ENCODE measurements at regions not wholly inside any gene's neighbourhood (a gene's known extent, or its start where the extent isn't known, plus 50 kb on each side); places are given as distances from the start of the nearest gene placed in this dataset.

GRCh38 chr17:5817475-5818395 lies 233.4 kb upstream of the NLRP1 start:
- DNase-seq (ENCODE audit: low spot score) (no peak), FAIRE-seq (no peak)

- DNase-seq (ENCODE audit: low spot score) (no peak), FAIRE-seq (no peak)
Measured at GRCh38 chr17:5819396-5819795, 235.1 kb upstream of the NLRP1 start.

GRCh38 chr17:5819921-5820685 lies 235.8 kb upstream of the NLRP1 start:
- DNase-seq (ENCODE audit: low spot score) (no peak), FAIRE-seq (no peak)

- DNase-seq (ENCODE audit: low spot score) (peak; percentile 85), FAIRE-seq (peak; percentile 88)
Measured at GRCh38 chr17:5820721-5821456, 236.6 kb upstream of the NLRP1 start.

GRCh38 chr17:5821803-5822202 lies 237.5 kb upstream of the NLRP1 start:
- DNase-seq (ENCODE audit: low spot score) (no peak), FAIRE-seq (no peak)

GRCh38 chr17:5822281-5823060 lies 238.2 kb upstream of the NLRP1 start:
- DNase-seq (ENCODE audit: low spot score) = no peak
- no peak for FAIRE-seq

GRCh38 chr17:5823219-5823618 lies 238.9 kb upstream of the NLRP1 start:
- no peak for FAIRE-seq
- no peak for DNase-seq (ENCODE audit: low spot score)

GRCh38 chr17:5825717-5826330 lies 241.5 kb upstream of the NLRP1 start:
- peak; percentile 93 for FAIRE-seq
- DNase-seq (ENCODE audit: low spot score) = peak; percentile 94

GRCh38 chr17:5826384-5826783 lies 242.1 kb upstream of the NLRP1 start:
- peak; percentile 95 for FAIRE-seq

GRCh38 chr17:5830921-5831320 lies 239.3 kb upstream of the WSCD1 start:
- FAIRE-seq = no peak

More at GRCh38 chr17:5826384-5826783, 242.1 kb upstream of the NLRP1 start:
- DNase-seq (ENCODE audit: low spot score) = peak; percentile 82

GRCh38 chr17:5832886-5833285 lies 237.3 kb upstream of the WSCD1 start:
- peak; percentile 78 for DNase-seq (ENCODE audit: low spot score)

More at GRCh38 chr17:5830921-5831320, 239.3 kb upstream of the WSCD1 start:
- no peak for DNase-seq (ENCODE audit: low spot score)

GRCh38 chr17:5837055-5837491 lies 233.1 kb upstream of the WSCD1 start:
- peak; percentile 85 for DNase-seq (ENCODE audit: low spot score)
- peak; percentile 85 for FAIRE-seq

More at GRCh38 chr17:5832886-5833285, 237.3 kb upstream of the WSCD1 start:
- FAIRE-seq = peak; percentile 51

GRCh38 chr17:5838661-5839300 lies 231.4 kb upstream of the WSCD1 start:
- FAIRE-seq (no peak), DNase-seq (ENCODE audit: low spot score) (no peak)

GRCh38 chr17:5840811-5841446 lies 229.2 kb upstream of the WSCD1 start:
- FAIRE-seq (no peak), DNase-seq (ENCODE audit: low spot score) (no peak)

- FAIRE-seq (no peak), DNase-seq (ENCODE audit: low spot score) (no peak)
Measured at GRCh38 chr17:5841862-5842261, 228.3 kb upstream of the WSCD1 start.

GRCh38 chr17:5843366-5844026 lies 226.7 kb upstream of the WSCD1 start:
- DNase-seq (ENCODE audit: low spot score) = no peak
- FAIRE-seq = no peak

- FAIRE-seq = no peak
- DNase-seq (ENCODE audit: low spot score) = peak; percentile 22
Measured at GRCh38 chr17:5846001-5846400, 224.2 kb upstream of the WSCD1 start.

GRCh38 chr17:5854871-5855554 lies 215.2 kb upstream of the WSCD1 start:
- DNase-seq (ENCODE audit: low spot score) (no peak), FAIRE-seq (no peak)

Data from RCC 7860 (cell line).